Fibroblast of lung (primary cell): ENCODE measurements at regions not wholly inside any gene's neighbourhood (a gene's known extent, or its start where the extent isn't known, plus 50 kb on each side); places are given as distances from the start of the nearest gene placed in this dataset.

ENCODE experiments used
- DNase-seq, 2 donors: peaks; one replicate each; pipeline versions ENCODE4 v3.0.0 to v3.0.0-alpha.2; 2010; ENCODE audit warnings: low read depth in 2 of 2
- H2AFZ ChIP-seq: 2 replicates; pipeline ENCODE4 v1.5.1; 2012; ENCODE audit warnings: low read length, control low read depth, inconsistent platforms
- H3K27ac ChIP-seq: 2 replicates; pipeline ENCODE4 v1.5.1; 2011; ENCODE audit warnings: low read length, control low read depth; ENCODE audit not compliant: insufficient read depth
- H3K27me3 ChIP-seq: 2 replicates; pipeline ENCODE4 v1.5.1; 2011; ENCODE audit warnings: mild to moderate bottlenecking, low read length; ENCODE audit not compliant: control insufficient read depth, insufficient read depth
- H3K36me3 ChIP-seq: 2 replicates; pipeline ENCODE4 v1.5.1; 2011; ENCODE audit warnings: low read length; ENCODE audit not compliant: control insufficient read depth, insufficient read depth
- H3K4me1 ChIP-seq: 2 replicates; pipeline ENCODE4 v1.5.1; 2011; ENCODE audit warnings: low read length; ENCODE audit not compliant: control insufficient read depth, insufficient read depth; ENCODE audit errors: extremely low read depth
- H3K4me2 ChIP-seq: 2 replicates; pipeline ENCODE4 v1.5.1; 2011; ENCODE audit warnings: low read length, control low read depth; ENCODE audit not compliant: insufficient read depth; ENCODE audit errors: extremely low read depth
- H3K4me3 ChIP-seq, 4 experiments: fragments of 200-600 bp in 1 of 4; sonication (generic) in 1 of 4; replicated peaks in 1 of 4; 2 replicates each; pipeline ENCODE4 v1.5.1; 2011 to 2016; ENCODE audit warnings: low read length in 4 of 4, low read depth in 3 of 4, mild to moderate bottlenecking in 3 of 4, control low read depth in 2 of 4, inconsistent platforms in 1 of 4, mixed read lengths in 1 of 4; ENCODE audit not compliant: insufficient read depth in 1 of 4; ENCODE audit errors: control extremely low read depth in 1 of 4
- H3K79me2 ChIP-seq: 2 replicates; pipeline ENCODE4 v1.5.1; 2012; ENCODE audit warnings: mild to moderate bottlenecking, low read length, inconsistent platforms; ENCODE audit not compliant: control insufficient read depth, insufficient read depth
- H3K9ac ChIP-seq: 2 replicates; pipeline ENCODE4 v1.5.1; 2011; ENCODE audit warnings: mild to moderate bottlenecking, low read length, control low read depth; ENCODE audit not compliant: insufficient read depth
- H3K9me3 ChIP-seq: 2 replicates; pipeline ENCODE4 v1.5.1; 2012; ENCODE audit warnings: low read depth, low read length; ENCODE audit not compliant: control insufficient read depth, insufficient read depth
- H4K20me1 ChIP-seq: 2 replicates; pipeline ENCODE4 v1.5.1; 2011; ENCODE audit warnings: low read length; ENCODE audit not compliant: control insufficient read depth, insufficient read depth; ENCODE audit errors: extremely low read depth
- EZH2 ChIP-seq: IDR thresholded peaks from 2 replicates; pipeline ENCODE4 v1.5.1; 2012; ENCODE audit warnings: low read length, control low read depth, mild to moderate bottlenecking; ENCODE audit errors: missing control alignments
- TF ChIP-seq, protein P1 (sequence below), 2 donors: IDR thresholded peaks in 1 of 2; conservative IDR thresholded peaks in 1 of 2; 1 replicate in 1 of 2; 2 replicates in 1 of 2; pipeline ENCODE4 v1.5.1; 2011 to 2012; ENCODE audit warnings: low read length in 2 of 2, control low read depth in 1 of 2, inconsistent platforms in 1 of 2, low read depth in 1 of 2, mild to moderate bottlenecking in 1 of 2

DNA sequence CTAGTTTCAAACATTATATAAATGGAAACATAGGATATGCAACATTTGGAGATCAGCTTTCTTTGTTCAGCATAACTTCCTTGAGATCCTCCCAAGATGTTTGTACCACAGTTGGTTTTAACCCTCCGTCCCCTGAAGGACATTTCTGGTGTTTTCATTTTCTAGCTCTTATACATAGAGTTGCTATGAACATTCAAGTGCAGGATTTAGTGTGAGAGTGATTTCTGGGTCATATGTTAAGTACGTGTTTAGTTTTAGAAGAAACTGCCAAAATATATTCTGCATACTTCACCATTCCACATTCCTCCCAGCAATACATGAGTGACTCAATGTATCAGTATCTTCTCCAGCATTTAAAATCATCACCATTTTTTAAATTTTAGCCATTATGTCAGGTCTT lies 588.7 kb upstream of the PFKP start:
- no peaks in the 10 kb centered on the region for H3K4me1 ChIP-seq
- no peaks in the 10 kb centered on the region for H3K79me2 ChIP-seq
- no peak overlapping the region for H3K9ac ChIP-seq
- H3K27ac ChIP-seq, result no peak overlapping the region
- no peak overlapping the region for H3K4me3 ChIP-seq
- H2AFZ ChIP-seq, result no peak overlapping the region
- H3K27me3 ChIP-seq, result no peaks in the 10 kb centered on the region
- no peaks in the 10 kb centered on the region for H3K36me3 ChIP-seq
- H3K9me3 ChIP-seq, result no peaks in the 10 kb centered on the region
- no peak for TF ChIP-seq EZH2
- TF ChIP-seq, protein P1, sequence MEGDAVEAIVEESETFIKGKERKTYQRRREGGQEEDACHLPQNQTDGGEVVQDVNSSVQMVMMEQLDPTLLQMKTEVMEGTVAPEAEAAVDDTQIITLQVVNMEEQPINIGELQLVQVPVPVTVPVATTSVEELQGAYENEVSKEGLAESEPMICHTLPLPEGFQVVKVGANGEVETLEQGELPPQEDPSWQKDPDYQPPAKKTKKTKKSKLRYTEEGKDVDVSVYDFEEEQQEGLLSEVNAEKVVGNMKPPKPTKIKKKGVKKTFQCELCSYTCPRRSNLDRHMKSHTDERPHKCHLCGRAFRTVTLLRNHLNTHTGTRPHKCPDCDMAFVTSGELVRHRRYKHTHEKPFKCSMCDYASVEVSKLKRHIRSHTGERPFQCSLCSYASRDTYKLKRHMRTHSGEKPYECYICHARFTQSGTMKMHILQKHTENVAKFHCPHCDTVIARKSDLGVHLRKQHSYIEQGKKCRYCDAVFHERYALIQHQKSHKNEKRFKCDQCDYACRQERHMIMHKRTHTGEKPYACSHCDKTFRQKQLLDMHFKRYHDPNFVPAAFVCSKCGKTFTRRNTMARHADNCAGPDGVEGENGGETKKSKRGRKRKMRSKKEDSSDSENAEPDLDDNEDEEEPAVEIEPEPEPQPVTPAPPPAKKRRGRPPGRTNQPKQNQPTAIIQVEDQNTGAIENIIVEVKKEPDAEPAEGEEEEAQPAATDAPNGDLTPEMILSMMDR (conservative IDR thresholded peaks at IDR 0.05 in 1 of 2, IDR thresholded peaks at IDR 0.05 in 1 of 2; ENCODE audit: low read depth in 1 of 2, low read length in 2 of 2), result no peak
- no peaks in the 10 kb centered on the region for H4K20me1 ChIP-seq
- DNase-seq, result no peak
- H3K4me2 ChIP-seq, result no peak overlapping the region

GRCh38 chr10:2476812-2477553 lies 590.4 kb upstream of the PFKP start:
- no peak overlapping the region for H2AFZ ChIP-seq
- DNase-seq, result peak in 1 of 2 donors; percentile 47
- H4K20me1 ChIP-seq, result no peaks in the 10 kb centered on the region
- H3K27ac ChIP-seq, result no peak overlapping the region
- no peaks in the 10 kb centered on the region for H3K27me3 ChIP-seq
- no peak overlapping the region for H3K4me2 ChIP-seq
- no peaks in the 10 kb centered on the region for H3K36me3 ChIP-seq
- H3K9ac ChIP-seq, result no peak overlapping the region
- no peaks in the 10 kb centered on the region for H3K4me1 ChIP-seq
- TF ChIP-seq, protein P1 (conservative IDR thresholded peaks at IDR 0.05 in 1 of 2, IDR thresholded peaks at IDR 0.05 in 1 of 2; ENCODE audit: low read depth in 1 of 2, low read length in 2 of 2), result no peak
- TF ChIP-seq EZH2, result no peak
- no peak overlapping the region for H3K4me3 ChIP-seq
- H3K79me2 ChIP-seq, result no peaks in the 10 kb centered on the region
- no peaks in the 10 kb centered on the region for H3K9me3 ChIP-seq

DNA sequence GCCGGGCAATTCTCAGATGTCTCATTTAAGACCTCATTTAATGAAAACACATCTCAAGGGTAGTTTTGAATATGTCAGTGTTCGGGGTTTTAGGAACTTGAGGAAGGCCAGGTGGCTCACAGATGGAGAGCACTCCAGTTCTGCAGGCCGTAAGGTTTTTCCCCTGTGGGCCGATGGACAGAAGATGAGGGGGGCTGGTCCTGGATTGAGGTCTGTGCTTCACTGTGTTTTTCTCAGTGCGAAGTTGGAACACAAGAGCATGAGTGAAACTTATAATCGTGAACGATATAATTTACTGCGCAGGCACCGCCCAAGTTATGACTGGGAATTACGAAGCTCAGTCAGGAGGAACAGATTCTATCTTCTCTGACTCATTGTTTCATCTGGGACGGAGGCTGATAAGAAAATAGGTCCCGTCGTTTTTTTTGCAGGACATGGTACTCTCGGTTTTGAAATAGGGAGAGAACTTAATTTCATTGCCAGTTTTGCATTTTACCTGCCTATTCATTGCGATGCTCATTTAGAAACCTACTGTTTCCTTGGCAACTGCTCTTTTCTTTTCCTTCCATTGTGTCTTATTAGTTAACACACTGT lies 591.0 kb upstream of the PFKP start:
- H3K27ac ChIP-seq, result no peak overlapping the region
- no peaks in the 10 kb centered on the region for H3K4me1 ChIP-seq
- H3K27me3 ChIP-seq, result no peaks in the 10 kb centered on the region
- no peaks in the 10 kb centered on the region for H3K9me3 ChIP-seq
- no peak overlapping the region for H2AFZ ChIP-seq
- H3K36me3 ChIP-seq, result no peaks in the 10 kb centered on the region
- no peaks in the 10 kb centered on the region for H4K20me1 ChIP-seq
- DNase-seq, result peak in 1 of 2 donors; percentile 38
- no peak overlapping the region for H3K9ac ChIP-seq
- no peak overlapping the region for H3K4me2 ChIP-seq
- no peak overlapping the region for H3K4me3 ChIP-seq
- no peak for TF ChIP-seq EZH2
- TF ChIP-seq, protein P1 (conservative IDR thresholded peaks at IDR 0.05 in 1 of 2, IDR thresholded peaks at IDR 0.05 in 1 of 2; ENCODE audit: low read depth in 1 of 2, low read length in 2 of 2), result no peak
- H3K79me2 ChIP-seq, result no peaks in the 10 kb centered on the region
